Stomach (tissue), 4 donors: ENCODE measurements at regions not wholly inside any gene's neighbourhood (a gene's known extent, or its start where the extent isn't known, plus 50 kb on each side); places are given as distances from the start of the nearest gene placed in this dataset.

Experiments
- EP300 ChIP-seq: sonication (generic); formaldehyde crosslinking; IDR thresholded peaks from one replicate; pipeline ENCODE4 v1.6.1; 2017; ENCODE audit warnings: antibody characterized with exemption
- POLR2A ChIP-seq, 4 donors: fragments of 450-650 bp; IDR thresholded peaks; one replicate each; pipeline ENCODE4 v1.6.1; 2016; ENCODE audit warnings: antibody characterized with exemption in 4 of 4, control low read depth in 2 of 4, mild to moderate bottlenecking in 1 of 4, moderate library complexity in 1 of 4
- POLR2AphosphoS5 ChIP-seq, 3 donors: sonication (generic); formaldehyde crosslinking; IDR thresholded peaks; one replicate each; pipeline ENCODE4 v1.6.1; 2016; ENCODE audit warnings: antibody characterized with exemption in 3 of 3
- TF ChIP-seq, protein P1 (sequence below), 7 experiments: fragments of 450-650 bp in 4 of 7; fragments of 200-600 bp in 3 of 7; sonication (generic) in 3 of 7; IDR thresholded peaks; one replicate each; pipeline ENCODE4 v1.5.1; 2016 to 2019; ENCODE audit warnings: antibody characterized with exemption in 7 of 7, control low read depth in 2 of 7, mild to moderate bottlenecking in 1 of 7

DNA sequence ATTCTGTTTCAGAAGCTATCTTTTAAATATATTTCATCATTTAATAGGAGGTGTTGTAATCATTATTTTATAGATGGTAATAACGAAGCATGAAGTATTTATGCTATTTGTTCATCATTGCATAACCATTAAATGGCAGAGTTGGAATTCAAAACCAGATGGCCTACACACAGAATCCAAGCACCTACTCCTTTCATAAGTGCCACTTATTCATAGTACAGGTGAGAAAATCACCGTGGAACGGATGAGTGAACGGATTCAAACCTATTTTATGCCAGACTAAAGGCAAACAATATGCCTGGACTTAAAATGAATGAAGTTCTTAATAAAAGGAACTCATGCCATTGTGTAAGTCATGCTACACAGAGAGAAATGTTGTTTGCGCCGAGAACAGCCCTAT, 397.9 kb upstream of the ADGRB3 start:
- TF ChIP-seq, protein P1, sequence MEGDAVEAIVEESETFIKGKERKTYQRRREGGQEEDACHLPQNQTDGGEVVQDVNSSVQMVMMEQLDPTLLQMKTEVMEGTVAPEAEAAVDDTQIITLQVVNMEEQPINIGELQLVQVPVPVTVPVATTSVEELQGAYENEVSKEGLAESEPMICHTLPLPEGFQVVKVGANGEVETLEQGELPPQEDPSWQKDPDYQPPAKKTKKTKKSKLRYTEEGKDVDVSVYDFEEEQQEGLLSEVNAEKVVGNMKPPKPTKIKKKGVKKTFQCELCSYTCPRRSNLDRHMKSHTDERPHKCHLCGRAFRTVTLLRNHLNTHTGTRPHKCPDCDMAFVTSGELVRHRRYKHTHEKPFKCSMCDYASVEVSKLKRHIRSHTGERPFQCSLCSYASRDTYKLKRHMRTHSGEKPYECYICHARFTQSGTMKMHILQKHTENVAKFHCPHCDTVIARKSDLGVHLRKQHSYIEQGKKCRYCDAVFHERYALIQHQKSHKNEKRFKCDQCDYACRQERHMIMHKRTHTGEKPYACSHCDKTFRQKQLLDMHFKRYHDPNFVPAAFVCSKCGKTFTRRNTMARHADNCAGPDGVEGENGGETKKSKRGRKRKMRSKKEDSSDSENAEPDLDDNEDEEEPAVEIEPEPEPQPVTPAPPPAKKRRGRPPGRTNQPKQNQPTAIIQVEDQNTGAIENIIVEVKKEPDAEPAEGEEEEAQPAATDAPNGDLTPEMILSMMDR (IDR thresholded peaks at IDR 0.05): no peak
- TF ChIP-seq POLR2A (IDR thresholded peaks at IDR 0.05): no peak
- no peak for TF ChIP-seq POLR2AphosphoS5 (IDR thresholded peaks at IDR 0.05)
- TF ChIP-seq EP300: no peak
